HG03064 (cell line): ENCODE measurements at regions not wholly inside any gene's neighbourhood (a gene's known extent, or its start where the extent isn't known, plus 50 kb on each side); places are given as distances from the start of the nearest gene placed in this dataset.
"Not testable (repeated sequence)": the region's sequence is repeated elsewhere in the genome, so short reads cannot be mapped to it uniquely, and the experiment has no call there.

Experiments
- ATAC-seq: cut with Tn5 transposase; IDR thresholded peaks from one replicate; pipeline ENCODE4 v1.9.1; 2021; ENCODE audit warnings: low read depth; ENCODE audit not compliant: unreplicated experiment

GRCh38 chr21:35982717-35983116 lies 77.6 kb downstream of the SETD4 start:
- no peak for ATAC-seq

GRCh38 chr21:35981514-35982070 lies 78.7 kb downstream of the SETD4 start:
- no peak for ATAC-seq

DNA sequence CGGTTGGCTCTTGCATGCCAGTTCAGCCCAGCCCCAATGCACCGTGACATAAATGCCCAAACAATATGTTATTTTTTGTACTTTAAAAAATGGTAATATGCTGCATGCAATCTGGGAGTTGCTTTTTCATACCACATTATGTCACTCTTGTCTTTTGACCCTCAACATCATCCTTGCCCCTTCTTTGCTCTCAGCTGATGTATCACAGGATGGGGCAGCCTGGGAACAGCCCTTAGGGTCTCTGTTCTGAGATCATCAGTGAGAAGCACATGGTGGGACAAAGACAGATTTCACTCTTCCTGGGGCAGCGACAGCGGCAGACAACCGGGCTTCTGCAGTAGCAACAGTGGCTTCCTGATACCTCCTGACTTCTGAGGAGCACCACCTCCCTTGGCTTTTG lies 79.5 kb downstream of the SETD4 start:
- no peak for ATAC-seq

- not testable (repeated sequence) for ATAC-seq
Observed at GRCh38 chr21:35977860-35978259, 82.5 kb downstream of the SETD4 start.

DNA sequence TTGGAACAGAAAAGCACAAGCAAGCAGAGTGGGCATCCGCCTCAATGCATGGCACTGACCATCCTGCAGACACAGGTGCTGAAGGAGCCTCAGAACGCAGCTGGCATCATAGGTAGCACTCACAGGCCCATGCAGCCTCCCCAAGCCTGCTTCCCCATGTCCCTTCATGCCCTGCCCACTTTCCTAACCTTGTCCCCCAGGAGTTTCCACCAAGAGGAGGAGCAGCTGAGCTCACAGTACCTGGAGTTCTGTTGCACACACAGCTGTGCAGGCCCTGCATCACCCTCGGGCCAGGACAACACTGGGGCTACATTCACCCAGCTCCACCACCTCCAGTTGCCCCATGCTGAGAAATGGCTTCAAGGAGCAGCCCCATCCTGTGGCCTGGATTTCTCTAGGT lies 83.4 kb downstream of the SETD4 start:
- no peak for ATAC-seq

DNA sequence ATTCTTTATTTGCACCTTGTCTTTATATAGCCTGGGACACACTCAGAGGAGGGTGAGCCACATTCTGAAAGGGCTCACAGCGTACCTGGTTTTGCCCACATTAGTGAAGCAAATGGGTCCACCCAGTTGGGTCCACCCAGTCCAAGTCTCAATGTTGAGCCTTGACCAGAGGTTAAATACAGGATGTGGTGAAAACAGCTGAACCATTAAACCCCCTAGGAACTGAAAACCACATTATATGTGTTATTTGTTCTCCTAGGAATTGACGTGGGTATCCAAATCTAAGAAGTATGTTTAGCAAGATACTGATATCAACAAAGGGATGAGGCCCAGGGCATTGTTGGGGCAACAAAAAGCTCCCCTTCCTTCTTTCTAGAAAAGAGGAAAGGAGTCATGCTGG lies 83.8 kb downstream of the SETD4 start:
- ATAC-seq = no peak

DNA sequence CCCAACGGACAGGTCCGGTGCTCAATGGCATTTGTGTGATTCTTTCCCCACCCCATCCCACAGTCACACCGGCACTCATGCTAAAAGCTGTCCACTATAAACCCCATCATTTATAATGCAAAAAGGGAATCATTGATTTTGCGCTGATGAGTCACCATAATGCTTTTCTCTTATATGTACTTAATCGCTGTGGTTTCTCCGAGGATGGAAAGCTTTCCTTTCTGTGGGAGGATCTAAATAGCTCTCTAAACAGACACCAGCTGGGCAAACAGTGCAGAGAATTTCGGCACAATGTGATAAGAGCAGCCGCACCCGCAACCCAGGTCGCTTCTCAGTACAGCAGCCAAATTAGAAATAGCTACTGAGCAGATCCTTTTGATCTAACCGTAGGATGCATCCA lies 85.6 kb downstream of the SETD4 start:
- ATAC-seq = no peak

GRCh38 chr21:35971824-35972223 lies 88.5 kb downstream of the SETD4 start:
- ATAC-seq = no peak

- no peak for ATAC-seq
Observed at GRCh38 chr21:35969281-35969680, 91.0 kb downstream of the SETD4 start.

DNA sequence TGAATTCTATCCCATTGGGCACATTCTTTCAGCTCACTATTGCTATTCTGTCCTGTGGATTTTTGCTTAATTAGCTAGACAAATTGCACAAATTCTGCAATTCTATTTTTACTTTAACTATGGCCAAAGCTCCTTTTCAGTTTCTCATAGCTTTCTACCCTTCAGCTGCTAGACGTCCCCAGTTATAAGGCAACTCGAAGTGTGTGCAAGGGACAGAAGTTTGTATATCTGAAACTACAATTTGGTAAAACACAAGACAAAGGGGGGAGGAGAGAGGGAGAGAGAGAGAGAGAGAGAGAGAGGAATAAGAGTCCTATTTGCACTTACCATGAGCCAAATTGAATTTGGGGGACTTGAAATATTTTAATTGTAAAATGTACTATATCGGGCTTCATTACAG lies 91.8 kb downstream of the SETD4 start:
- ATAC-seq = no peak

DNA sequence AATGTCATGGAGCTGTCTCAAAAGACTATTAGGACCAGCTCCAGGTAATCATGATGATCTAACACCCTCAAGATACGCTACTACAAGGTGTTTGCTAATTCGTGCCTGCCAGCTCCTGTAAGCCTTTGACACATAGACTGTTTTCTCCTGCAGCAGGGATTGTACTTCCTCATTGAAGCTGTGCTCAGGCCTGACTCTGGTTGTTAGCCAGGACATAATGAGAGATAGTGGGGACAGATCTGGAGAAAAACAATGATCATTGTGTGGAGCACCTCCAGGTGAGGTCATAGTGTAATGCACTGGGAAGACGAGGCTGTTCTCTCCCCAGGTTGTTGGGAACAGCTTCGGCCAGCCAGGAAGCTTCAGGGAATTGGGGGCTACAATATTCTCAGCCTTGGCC lies 94.6 kb downstream of the SETD4 start:
- no peak for ATAC-seq

- ATAC-seq = no peak
Observed at GRCh38 chr21:35963920-35964451, 96.3 kb downstream of the SETD4 start.

- ATAC-seq = no peak
Observed at GRCh38 chr21:35962917-35963316, 97.4 kb downstream of the SETD4 start.

DNA sequence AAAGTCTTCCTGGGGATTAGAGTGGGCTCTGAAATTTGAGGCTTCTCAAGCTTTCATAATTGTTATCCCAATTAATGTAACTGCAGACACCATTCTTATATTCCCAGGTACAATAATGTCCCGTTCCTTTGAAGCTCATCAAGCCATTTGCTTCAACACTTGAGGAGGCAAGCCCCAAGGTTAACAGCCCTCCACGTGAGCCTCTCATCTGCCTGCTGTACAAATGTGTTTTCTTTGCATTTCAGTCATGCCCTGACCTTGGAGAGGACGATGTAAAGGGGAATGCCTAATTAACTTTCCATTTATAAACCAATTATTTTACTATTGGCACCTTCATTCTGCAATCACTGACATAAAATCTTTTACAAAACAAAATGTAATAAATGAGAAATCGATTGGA lies 106.3 kb downstream of the SETD4 start:
- no peak for ATAC-seq

DNA sequence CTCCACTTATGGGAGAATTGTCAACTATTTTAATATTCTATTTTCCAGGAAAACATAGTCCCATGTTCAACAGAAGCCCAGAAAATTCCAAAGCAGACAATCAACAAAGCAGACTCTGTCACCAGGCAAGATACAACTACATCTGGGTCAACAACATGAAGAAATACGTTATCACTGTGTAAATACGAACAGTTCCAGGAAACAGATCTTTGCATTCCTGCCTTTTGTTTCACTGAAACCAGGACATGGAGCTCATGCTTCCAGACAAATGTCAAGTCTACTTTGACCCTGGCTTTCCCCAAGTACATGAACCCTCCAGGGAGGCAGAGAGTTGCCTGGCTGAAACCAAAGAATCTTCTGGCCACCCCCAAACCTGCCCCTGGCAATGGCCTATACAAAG lies 106.7 kb downstream of the SETD4 start:
- no peak for ATAC-seq

GRCh38 chr21:35952651-35953340 lies 107.5 kb downstream of the SETD4 start:
- no peak for ATAC-seq

- no peak for ATAC-seq
Observed at GRCh38 chr21:35948982-35949381, 111.3 kb downstream of the SETD4 start.

DNA sequence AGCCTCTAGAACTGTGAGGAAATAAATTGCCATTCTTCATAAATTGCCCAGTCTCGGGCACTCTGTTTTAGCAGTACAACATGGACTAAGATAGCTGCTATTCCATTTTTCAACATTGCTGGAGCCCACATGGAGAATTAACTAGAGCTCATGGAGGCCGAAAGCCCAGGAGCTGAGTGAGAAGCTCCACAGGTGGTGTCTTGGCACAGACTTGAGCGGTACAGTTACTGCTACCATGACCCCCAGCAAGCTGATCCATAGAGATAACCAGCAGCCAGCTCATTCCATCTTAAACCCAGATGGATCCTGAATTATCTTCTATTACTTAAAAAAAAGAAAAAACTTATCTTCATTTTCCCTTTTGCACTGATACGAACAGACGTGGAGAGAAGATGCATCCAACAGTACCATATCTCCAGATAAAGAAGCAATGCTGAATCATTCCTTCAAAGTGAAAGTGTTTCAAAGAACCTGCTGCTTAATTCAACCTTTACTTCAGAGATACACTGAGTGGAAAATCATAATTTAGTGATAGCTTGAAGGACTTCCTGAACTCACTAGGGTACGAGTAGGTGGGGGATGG lies 115.1 kb downstream of the SETD4 start:
- ATAC-seq = no peak

DNA sequence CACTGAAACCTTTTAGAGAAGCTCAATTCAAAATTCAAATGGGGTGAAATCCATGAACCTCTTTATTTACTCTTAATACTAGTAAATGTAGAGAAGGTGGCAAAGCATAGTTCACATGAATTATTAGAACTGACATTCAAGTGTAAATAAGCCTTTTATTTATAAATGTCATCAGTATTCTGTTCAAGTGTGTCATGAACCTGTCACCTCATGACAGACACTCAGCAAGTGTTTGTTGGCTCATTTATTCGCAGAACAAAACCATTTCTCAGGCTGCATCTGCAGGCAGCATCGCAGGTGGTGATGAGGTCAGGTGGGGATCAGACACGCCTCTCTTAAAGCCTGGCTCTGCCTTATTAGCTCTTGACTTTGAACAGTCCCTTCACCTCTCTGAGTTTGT lies 116.6 kb downstream of the SETD4 start:
- ATAC-seq = no peak

- ATAC-seq = no peak
Observed at GRCh38 chr21:35942211-35943144, 117.8 kb downstream of the SETD4 start.
